ENCODE measurements at regions not wholly inside any gene's neighbourhood (a gene's known extent, or its start where the extent isn't known, plus 50 kb on each side); places are given as distances from the start of the nearest gene placed in this dataset.

- DNase-seq (ENCODE audit: low spot score) = no peak
- TF ChIP-seq CTCF (IDR thresholded peaks at IDR 0.05; ENCODE audit: extremely low read depth, missing control alignments) = no peak
Observed at GRCh38 chr9:82491604-82492003, 503.0 kb downstream of the SPATA31D1 start.

GRCh38 chr9:82492274-82492673 lies 503.7 kb downstream of the SPATA31D1 start:
- TF ChIP-seq CTCF (IDR thresholded peaks at IDR 0.05; ENCODE audit: extremely low read depth, missing control alignments) = no peak
- DNase-seq (ENCODE audit: low spot score) = no peak

DNA sequence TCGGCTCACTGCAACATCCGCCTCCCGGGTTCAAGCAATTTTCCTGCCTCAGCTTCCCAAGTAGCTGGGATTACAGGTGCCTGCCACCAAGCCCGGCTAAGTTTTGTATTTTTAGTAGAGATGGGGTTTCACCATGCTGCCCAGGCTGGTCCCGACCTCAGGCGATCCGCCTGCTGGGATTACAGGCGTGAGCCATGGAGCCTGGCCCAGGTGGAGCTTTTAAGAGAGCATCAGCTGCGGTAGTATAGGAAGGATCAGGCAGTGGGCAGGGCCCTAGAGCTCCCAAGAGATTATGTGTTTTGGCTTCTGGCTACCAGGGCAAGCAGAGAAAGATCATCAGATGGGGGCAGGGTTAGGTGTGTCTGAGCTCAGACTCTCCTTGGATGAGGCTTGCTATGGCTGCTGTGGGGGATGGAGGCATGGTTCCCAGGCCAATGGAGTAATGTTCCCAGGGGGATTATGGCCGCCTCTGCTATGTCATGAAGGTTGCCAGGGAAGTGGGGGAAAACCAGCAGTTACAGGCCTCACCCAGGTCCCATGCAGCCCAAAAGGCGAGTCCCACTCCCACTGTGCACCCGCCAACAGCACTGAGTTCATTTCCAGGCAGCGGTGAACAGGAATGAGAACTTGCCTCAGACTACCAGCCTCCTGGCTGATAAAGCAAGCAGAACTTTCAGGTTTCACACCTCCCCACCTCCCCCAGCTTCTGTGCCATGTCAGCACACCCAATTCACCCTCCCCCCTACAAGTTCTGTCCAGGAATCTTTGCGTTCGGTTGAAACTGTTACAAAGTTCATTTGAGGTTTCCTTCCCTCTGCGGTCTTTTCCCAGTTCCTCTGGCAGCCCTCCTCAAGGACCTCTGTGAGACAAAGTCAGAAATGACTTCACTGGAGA lies 507.6 kb downstream of the SPATA31D1 start:
- TF ChIP-seq CTCF (IDR thresholded peaks at IDR 0.05; ENCODE audit: extremely low read depth, missing control alignments) = no peak
- no peak for DNase-seq (ENCODE audit: low spot score)

DNA sequence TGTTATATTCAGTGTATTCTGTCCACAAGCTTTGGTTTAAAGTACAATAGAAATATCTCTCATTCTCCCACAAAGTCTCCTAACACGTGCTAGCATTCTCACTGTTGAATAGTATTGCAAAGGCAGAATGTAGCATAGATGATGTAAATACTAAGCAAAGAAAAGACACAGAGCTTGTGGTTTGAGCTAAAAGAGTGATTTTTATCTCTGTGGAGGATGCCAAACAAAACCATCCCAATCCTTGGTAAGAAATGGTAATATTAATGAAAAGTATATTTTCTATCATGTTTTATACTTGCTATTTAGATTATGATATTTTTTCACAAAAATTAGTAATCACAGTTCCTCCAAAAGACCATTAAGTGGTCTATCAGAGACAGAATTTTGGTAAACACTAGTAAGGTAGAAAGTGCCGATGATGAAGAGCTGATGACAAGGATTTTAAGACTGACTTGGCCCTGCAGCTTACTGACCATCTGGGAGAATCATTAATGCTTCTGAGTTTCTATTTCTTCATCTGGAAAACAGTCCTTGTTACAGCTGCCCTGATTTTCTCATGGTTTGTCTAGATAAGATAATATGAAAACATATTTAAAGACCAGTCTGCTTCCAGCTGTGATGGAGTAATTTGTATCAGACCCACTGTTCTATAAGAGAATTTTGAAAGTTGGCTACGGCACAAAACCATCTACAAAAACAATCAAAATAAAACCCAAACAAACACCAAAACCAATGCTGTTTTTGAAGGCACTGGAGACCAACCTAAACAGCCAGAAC lies 510.2 kb downstream of the SPATA31D1 start:
- no peak for DNase-seq (ENCODE audit: low spot score)
- no peak for TF ChIP-seq CTCF (IDR thresholded peaks at IDR 0.05; ENCODE audit: extremely low read depth, missing control alignments)

DNA sequence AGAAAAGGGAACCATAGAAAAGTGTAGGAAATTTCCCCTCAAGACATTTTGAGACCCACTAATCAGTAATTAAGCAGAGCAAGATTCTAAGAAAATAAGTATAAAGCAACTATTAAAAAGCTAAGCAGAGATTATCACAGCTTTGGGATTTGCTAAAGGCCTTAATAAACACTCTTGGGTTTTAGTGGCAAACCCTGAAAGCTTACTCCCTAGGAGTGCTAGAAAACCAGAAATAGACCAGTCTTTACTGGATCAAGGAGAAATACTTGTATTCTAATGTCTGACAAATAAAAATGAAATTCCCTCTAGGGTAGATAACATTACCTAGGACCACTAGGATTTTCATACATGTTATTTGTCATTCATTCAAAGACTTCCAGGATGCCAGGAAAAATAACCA lies 510.8 kb downstream of the SPATA31D1 start:
- no peak for TF ChIP-seq CTCF (IDR thresholded peaks at IDR 0.05; ENCODE audit: extremely low read depth, missing control alignments)
- no peak for DNase-seq (ENCODE audit: low spot score)

GRCh38 chr9:82504620-82505019 lies 516.0 kb downstream of the SPATA31D1 start:
- no peak for DNase-seq (ENCODE audit: low spot score)
- TF ChIP-seq CTCF (IDR thresholded peaks at IDR 0.05; ENCODE audit: extremely low read depth, missing control alignments) = no peak

GRCh38 chr9:82511626-82512025 lies 523.1 kb downstream of the SPATA31D1 start:
- DNase-seq (ENCODE audit: low spot score) = no peak
- no peak for TF ChIP-seq CTCF (IDR thresholded peaks at IDR 0.05; ENCODE audit: extremely low read depth, missing control alignments)

Measured in GM20000 (cell line).